Adrenal gland (tissue), 5 donors: ENCODE measurements at regions not wholly inside any gene's neighbourhood (a gene's known extent, or its start where the extent isn't known, plus 50 kb on each side); places are given as distances from the start of the nearest gene placed in this dataset.

ENCODE experiments used
- CTCF ChIP-seq, 6 experiments: fragments of 450-650 bp in 4 of 6; fragments of 200-600 bp in 2 of 6; sonication (generic) in 1 of 6; IDR thresholded peaks; 1 replicate in 5 of 6; 2 replicates in 1 of 6; pipeline versions ENCODE4 v1.5.1 to v1.8.0; 2016 to 2021; ENCODE audit warnings: antibody characterized with exemption in 6 of 6, mild to moderate bottlenecking in 2 of 6, moderate library complexity in 1 of 6
- POLR2A ChIP-seq, 2 donors: fragments of 450-650 bp; IDR thresholded peaks; one replicate each; pipeline ENCODE4 v1.6.1; 2017; ENCODE audit warnings: antibody characterized with exemption in 2 of 2, mild to moderate bottlenecking in 2 of 2, moderate library complexity in 1 of 2
- donor health status: DM: no; HTN: no; CAD: no.

GRCh38 chr1:178606839-178607238 is 93.9 kb downstream of the TEX35 start:
- TF ChIP-seq CTCF (IDR thresholded peaks at IDR 0.05) (no peak), POLR2A (IDR thresholded peaks at IDR 0.05) (no peak)
